WTC11 (cell line): ENCODE measurements at regions not wholly inside any gene's neighbourhood (a gene's known extent, or its start where the extent isn't known, plus 50 kb on each side); places are given as distances from the start of the nearest gene placed in this dataset.

ENCODE experiments used
- ATAC-seq: fragments of 200-7000 bp; cut with Tn5 transposase; 2 replicates; pipeline ENCODE4 v1.10.0; 2021; ENCODE audit warnings: mild to moderate bottlenecking, moderate library complexity
- CTCF ChIA-PET: fragments of 300-600 bp; sonication (Branson Sonifier 250); formaldehyde crosslinking; loops from one replicate; lab custom pipeline; 2021; ENCODE audit warnings: antibody characterized with exemption; lab: Charles Lee
- POLR2A ChIA-PET: fragments of 350-600 bp; sonication (Branson Sonifier 250); formaldehyde crosslinking; loops from one replicate; lab custom pipeline; 2021; ENCODE audit warnings: antibody characterized with exemption; lab: Charles Lee
- DNase-seq: peaks from one replicate; pipeline ENCODE4 v3.0.0; 2021; ENCODE audit warnings: low spot score
- H3K27ac Mint-ChIP-seq: 2 replicates; pipeline ENCODE4 v1.8.0; 2021; ENCODE audit warnings: mixed read lengths
- H3K27me3 Mint-ChIP-seq: 2 replicates; pipeline ENCODE4 v1.8.0; 2021; ENCODE audit warnings: low read depth, mild to moderate bottlenecking, moderate library complexity, mixed read lengths
- H3K36me3 Mint-ChIP-seq: 2 replicates; pipeline ENCODE4 v1.8.0; 2021; ENCODE audit warnings: mixed read lengths
- H3K4me1 Mint-ChIP-seq: 2 replicates; pipeline ENCODE4 v1.8.0; 2022; ENCODE audit warnings: mixed read lengths
- H3K4me3 Mint-ChIP-seq: 2 replicates; pipeline ENCODE4 v1.8.0; 2021; ENCODE audit warnings: mild to moderate bottlenecking, moderate library complexity, mixed read lengths
- H3K9me3 Mint-ChIP-seq: 2 replicates; pipeline ENCODE4 v1.8.0; 2021; ENCODE audit warnings: mixed read lengths
- FOXJ3 ChIP-seq: sonication (generic); formaldehyde crosslinking; IDR thresholded peaks from 2 replicates; pipeline ENCODE4 v1.9.0; 2021; ENCODE audit warnings: missing genetic modification reagents, mild to moderate bottlenecking, borderline replicate concordance
- FOXK1 ChIP-seq: sonication (generic); formaldehyde crosslinking; IDR thresholded peaks from 2 replicates; pipeline ENCODE4 v1.8.0; 2022; ENCODE audit warnings: mild to moderate bottlenecking, moderate library complexity, missing genetic modification reagents
- JAZF1 ChIP-seq: fragments of 250-450 bp; sonication (Bioruptor Pico); IDR thresholded peaks from 2 replicates; pipeline ENCODE4 v1.9.0; 2021; ENCODE audit warnings: moderate library complexity, mild to moderate bottlenecking, inconsistent platforms
- NFATC4 ChIP-seq: fragments of 250-450 bp; sonication (Bioruptor Pico); IDR thresholded peaks from 2 replicates; pipeline ENCODE4 v1.9.0; 2021; ENCODE audit warnings: mild to moderate bottlenecking
- NR2C2 ChIP-seq: sonication (generic); formaldehyde crosslinking; IDR thresholded peaks from 2 replicates; pipeline ENCODE4 v1.8.0; 2022; ENCODE audit warnings: mild to moderate bottlenecking, missing genetic modification reagents
- PRRX2 ChIP-seq: fragments of 250-450 bp; sonication (Bioruptor Pico); IDR thresholded peaks from 2 replicates; pipeline ENCODE4 v1.8.0; 2021; ENCODE audit warnings: mild to moderate bottlenecking
- RELA ChIP-seq: sonication (generic); formaldehyde crosslinking; IDR thresholded peaks from 2 replicates; pipeline ENCODE4 v1.8.1; 2022; ENCODE audit warnings: missing genetic modification reagents, mild to moderate bottlenecking, borderline replicate concordance
- SMAD3 ChIP-seq: sonication (generic); formaldehyde crosslinking; IDR thresholded peaks from 2 replicates; pipeline ENCODE4 v1.8.0; 2022; ENCODE audit warnings: missing genetic modification reagents, mild to moderate bottlenecking, borderline replicate concordance
- TEAD1 ChIP-seq: sonication (generic); formaldehyde crosslinking; IDR thresholded peaks from 2 replicates; pipeline ENCODE4 v1.8.0; 2022; ENCODE audit warnings: mild to moderate bottlenecking, missing genetic modification reagents
- ZNF121 ChIP-seq: sonication (generic); formaldehyde crosslinking; IDR thresholded peaks from 2 replicates; pipeline ENCODE4 v1.8.0; 2023; ENCODE audit warnings: missing genetic modification reagents
- ZNF423 ChIP-seq: fragments of 250-450 bp; sonication (Bioruptor Pico); IDR thresholded peaks from 2 replicates; pipeline ENCODE4 v2.1.2; 2022; ENCODE audit warnings: mild to moderate bottlenecking, moderate library complexity
- TF ChIP-seq, protein P1 (sequence below): sonication (generic); formaldehyde crosslinking; IDR thresholded peaks from 2 replicates; pipeline ENCODE4 v1.8.1; 2023; ENCODE audit warnings: mild to moderate bottlenecking, missing genetic modification reagents, moderate library complexity
- TF ChIP-seq, protein P2 (sequence below): sonication (generic); formaldehyde crosslinking; IDR thresholded peaks from 2 replicates; pipeline ENCODE4 v1.8.0; 2022; ENCODE audit warnings: missing genetic modification reagents
- TF ChIP-seq, protein P3 (sequence below): sonication (generic); formaldehyde crosslinking; IDR thresholded peaks from 2 replicates; pipeline ENCODE4 v1.8.1; 2023; ENCODE audit warnings: mild to moderate bottlenecking, missing genetic modification reagents, borderline replicate concordance
- TF ChIP-seq, protein P4 (sequence below): sonication (generic); formaldehyde crosslinking; IDR thresholded peaks from 2 replicates; pipeline ENCODE4 v1.8.0; 2022; ENCODE audit warnings: mild to moderate bottlenecking, missing genetic modification reagents
- TF ChIP-seq, protein P5 (sequence below): sonication (generic); formaldehyde crosslinking; IDR thresholded peaks from 2 replicates; pipeline ENCODE4 v1.8.1; 2022; ENCODE audit warnings: missing genetic modification reagents, borderline replicate concordance

DNA sequence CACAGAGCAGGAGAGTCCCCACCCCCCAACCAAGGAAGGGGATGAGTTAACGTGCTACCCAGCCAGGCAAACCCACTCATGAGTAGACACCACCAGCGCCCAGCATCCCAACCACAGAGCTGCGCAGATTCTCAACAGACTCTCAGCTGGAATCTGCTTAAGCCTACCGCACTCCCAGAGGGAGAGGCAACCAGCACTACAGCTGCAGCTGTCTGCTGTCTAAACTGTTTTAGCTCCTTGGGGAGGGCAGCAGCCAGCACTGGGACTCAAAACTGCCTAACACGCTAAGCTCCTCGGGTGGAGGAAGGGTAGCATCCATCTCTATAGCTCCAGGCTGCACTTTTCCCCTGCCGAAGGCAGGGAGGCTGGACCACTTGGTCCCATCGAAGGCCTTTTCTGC is 539.8 kb downstream of the EPHA7 start:
- no peak for ATAC-seq
- no peak for TF ChIP-seq ZNF121 (CRISPR knock-in tag)
- TF ChIP-seq, protein P1, sequence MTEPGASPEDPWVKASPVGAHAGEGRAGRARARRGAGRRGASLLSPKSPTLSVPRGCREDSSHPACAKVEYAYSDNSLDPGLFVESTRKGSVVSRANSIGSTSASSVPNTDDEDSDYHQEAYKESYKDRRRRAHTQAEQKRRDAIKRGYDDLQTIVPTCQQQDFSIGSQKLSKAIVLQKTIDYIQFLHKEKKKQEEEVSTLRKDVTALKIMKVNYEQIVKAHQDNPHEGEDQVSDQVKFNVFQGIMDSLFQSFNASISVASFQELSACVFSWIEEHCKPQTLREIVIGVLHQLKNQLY (CRISPR knock-in tag) = no peak
- no peak for TF ChIP-seq NR2C2 (CRISPR knock-in tag)
- TF ChIP-seq RELA (CRISPR knock-in tag) = no peak
- TF ChIP-seq TEAD1 (CRISPR knock-in tag) = no peak
- no peak for TF ChIP-seq FOXK1
- TF ChIP-seq, protein P2, sequence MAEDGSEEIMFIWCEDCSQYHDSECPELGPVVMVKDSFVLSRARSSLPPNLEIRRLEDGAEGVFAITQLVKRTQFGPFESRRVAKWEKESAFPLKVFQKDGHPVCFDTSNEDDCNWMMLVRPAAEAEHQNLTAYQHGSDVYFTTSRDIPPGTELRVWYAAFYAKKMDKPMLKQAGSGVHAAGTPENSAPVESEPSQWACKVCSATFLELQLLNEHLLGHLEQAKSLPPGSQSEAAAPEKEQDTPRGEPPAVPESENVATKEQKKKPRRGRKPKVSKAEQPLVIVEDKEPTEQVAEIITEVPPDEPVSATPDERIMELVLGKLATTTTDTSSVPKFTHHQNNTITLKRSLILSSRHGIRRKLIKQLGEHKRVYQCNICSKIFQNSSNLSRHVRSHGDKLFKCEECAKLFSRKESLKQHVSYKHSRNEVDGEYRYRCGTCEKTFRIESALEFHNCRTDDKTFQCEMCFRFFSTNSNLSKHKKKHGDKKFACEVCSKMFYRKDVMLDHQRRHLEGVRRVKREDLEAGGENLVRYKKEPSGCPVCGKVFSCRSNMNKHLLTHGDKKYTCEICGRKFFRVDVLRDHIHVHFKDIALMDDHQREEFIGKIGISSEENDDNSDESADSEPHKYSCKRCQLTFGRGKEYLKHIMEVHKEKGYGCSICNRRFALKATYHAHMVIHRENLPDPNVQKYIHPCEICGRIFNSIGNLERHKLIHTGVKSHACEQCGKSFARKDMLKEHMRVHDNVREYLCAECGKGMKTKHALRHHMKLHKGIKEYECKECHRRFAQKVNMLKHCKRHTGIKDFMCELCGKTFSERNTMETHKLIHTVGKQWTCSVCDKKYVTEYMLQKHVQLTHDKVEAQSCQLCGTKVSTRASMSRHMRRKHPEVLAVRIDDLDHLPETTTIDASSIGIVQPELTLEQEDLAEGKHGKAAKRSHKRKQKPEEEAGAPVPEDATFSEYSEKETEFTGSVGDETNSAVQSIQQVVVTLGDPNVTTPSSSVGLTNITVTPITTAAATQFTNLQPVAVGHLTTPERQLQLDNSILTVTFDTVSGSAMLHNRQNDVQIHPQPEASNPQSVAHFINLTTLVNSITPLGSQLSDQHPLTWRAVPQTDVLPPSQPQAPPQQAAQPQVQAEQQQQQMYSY (CRISPR knock-in tag) = no peak
- TF ChIP-seq ZNF423 (CRISPR knock-in tag) = no peak
- TF ChIP-seq, protein P3, sequence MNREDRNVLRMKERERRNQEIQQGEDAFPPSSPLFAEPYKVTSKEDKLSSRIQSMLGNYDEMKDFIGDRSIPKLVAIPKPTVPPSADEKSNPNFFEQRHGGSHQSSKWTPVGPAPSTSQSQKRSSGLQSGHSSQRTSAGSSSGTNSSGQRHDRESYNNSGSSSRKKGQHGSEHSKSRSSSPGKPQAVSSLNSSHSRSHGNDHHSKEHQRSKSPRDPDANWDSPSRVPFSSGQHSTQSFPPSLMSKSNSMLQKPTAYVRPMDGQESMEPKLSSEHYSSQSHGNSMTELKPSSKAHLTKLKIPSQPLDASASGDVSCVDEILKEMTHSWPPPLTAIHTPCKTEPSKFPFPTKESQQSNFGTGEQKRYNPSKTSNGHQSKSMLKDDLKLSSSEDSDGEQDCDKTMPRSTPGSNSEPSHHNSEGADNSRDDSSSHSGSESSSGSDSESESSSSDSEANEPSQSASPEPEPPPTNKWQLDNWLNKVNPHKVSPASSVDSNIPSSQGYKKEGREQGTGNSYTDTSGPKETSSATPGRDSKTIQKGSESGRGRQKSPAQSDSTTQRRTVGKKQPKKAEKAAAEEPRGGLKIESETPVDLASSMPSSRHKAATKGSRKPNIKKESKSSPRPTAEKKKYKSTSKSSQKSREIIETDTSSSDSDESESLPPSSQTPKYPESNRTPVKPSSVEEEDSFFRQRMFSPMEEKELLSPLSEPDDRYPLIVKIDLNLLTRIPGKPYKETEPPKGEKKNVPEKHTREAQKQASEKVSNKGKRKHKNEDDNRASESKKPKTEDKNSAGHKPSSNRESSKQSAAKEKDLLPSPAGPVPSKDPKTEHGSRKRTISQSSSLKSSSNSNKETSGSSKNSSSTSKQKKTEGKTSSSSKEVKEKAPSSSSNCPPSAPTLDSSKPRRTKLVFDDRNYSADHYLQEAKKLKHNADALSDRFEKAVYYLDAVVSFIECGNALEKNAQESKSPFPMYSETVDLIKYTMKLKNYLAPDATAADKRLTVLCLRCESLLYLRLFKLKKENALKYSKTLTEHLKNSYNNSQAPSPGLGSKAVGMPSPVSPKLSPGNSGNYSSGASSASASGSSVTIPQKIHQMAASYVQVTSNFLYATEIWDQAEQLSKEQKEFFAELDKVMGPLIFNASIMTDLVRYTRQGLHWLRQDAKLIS (CRISPR knock-in tag) = no peak
- TF ChIP-seq, protein P4, sequence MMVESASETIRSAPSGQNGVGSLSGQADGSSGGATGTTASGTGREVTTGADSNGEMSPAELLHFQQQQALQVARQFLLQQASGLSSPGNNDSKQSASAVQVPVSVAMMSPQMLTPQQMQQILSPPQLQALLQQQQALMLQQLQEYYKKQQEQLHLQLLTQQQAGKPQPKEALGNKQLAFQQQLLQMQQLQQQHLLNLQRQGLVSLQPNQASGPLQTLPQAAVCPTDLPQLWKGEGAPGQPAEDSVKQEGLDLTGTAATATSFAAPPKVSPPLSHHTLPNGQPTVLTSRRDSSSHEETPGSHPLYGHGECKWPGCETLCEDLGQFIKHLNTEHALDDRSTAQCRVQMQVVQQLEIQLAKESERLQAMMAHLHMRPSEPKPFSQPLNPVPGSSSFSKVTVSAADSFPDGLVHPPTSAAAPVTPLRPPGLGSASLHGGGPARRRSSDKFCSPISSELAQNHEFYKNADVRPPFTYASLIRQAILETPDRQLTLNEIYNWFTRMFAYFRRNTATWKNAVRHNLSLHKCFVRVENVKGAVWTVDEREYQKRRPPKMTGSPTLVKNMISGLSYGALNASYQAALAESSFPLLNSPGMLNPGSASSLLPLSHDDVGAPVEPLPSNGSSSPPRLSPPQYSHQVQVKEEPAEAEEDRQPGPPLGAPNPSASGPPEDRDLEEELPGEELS (CRISPR knock-in tag) = no peak
- no peak for TF ChIP-seq NFATC4 (CRISPR knock-in tag)
- TF ChIP-seq, protein P5, sequence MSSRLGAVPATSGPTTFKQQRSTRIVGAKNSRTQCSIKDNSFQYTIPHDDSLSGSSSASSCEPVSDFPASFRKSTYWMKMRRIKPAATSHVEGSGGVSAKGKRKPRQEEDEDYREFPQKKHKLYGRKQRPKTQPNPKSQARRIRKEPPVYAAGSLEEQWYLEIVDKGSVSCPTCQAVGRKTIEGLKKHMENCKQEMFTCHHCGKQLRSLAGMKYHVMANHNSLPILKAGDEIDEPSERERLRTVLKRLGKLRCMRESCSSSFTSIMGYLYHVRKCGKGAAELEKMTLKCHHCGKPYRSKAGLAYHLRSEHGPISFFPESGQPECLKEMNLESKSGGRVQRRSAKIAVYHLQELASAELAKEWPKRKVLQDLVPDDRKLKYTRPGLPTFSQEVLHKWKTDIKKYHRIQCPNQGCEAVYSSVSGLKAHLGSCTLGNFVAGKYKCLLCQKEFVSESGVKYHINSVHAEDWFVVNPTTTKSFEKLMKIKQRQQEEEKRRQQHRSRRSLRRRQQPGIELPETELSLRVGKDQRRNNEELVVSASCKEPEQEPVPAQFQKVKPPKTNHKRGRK (CRISPR knock-in tag) = no peak
- no peak for TF ChIP-seq JAZF1
- CTCF ChIA-PET = no interaction called here
- Mint-ChIP-seq H3K4me1 (no peaks in the 10 kb centered on the region), H3K9me3 (peaks cover 20% of the 10 kb centered on the region), H3K27me3 (no peaks in the 10 kb centered on the region; the same call in 1 of the 2 replicates), H3K27ac (no peak overlapping the region), H3K36me3 (peaks cover 9% of the 10 kb centered on the region), H3K4me3 (no peak overlapping the region)
- POLR2A ChIA-PET = no interaction called here
- no peak for DNase-seq

DNA sequence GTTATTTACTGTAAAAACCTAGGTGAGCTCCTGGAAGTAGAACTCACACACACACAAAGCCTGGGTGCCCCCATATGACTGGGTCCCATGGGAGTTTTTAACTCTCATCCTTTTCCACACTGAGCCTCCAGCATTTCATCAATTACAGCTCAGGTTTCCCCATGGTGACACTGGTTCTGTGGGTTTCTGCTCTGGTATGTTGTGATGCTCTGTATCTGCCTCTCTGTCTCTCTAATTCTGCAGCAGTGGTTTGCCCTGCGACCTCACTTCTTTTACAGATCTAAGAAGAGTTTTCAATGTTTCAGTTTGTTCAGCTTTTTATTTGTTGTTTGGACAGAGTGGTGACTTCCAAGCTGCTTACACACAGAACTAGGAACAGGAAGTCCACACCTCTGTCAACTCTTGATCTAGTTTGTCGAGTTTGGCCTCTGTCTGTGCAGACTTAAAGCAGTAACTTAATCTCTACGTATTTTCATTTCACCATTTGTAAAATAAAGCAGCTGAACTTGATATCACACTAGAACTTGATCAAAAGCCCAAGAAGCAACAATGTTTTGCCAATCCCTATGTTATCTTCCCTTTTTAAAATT is 554.3 kb downstream of the EPHA7 start:
- Mint-ChIP-seq H3K36me3 (peaks cover 19% of the 10 kb centered on the region), H3K27me3 (no peaks in the 10 kb centered on the region; the same call in 1 of the 2 replicates), H3K9me3 (peaks cover 28% of the 10 kb centered on the region), H3K27ac (no peak overlapping the region), H3K4me1 (no peaks in the 10 kb centered on the region)
- ChIA-PET CTCF (interaction anchor here (1.0 to 1.1 kb wide), 2 partner anchors 11 to 54 kb away, joined by 3 to 5 read pairs; no protein-coding TSS in a partner anchor), POLR2A (no interaction called here)
- DNase-seq = no peak
- no peak for TF ChIP-seq SMAD3 (CRISPR knock-in tag)
- no peak for TF ChIP-seq FOXJ3 (CRISPR knock-in tag)
- TF ChIP-seq PRRX2 (CRISPR knock-in tag) = no peak
- TF ChIP-seq, all 79 proteins: peak for 0
- ATAC-seq = no peak
- no peak overlapping the region for H3K4me3 Mint-ChIP-seq
